Lower lobe of right lung (tissue), 2 donors: ENCODE measurements at regions not wholly inside any gene's neighbourhood (a gene's known extent, or its start where the extent isn't known, plus 50 kb on each side); places are given as distances from the start of the nearest gene placed in this dataset.
A peak's percentile ranks its signal among the peaks of the same experiment; 100 is the strongest.

ENCODE experiments used
- ATAC-seq, 2 donors: fragments of 200-7000 bp; cut with Tn5 transposase; one replicate each; pipeline ENCODE4 v1.9.1; 2020 to 2022; ENCODE audit warnings: mild to moderate bottlenecking in 2 of 2, moderate library complexity in 2 of 2
- DNase-seq: peaks from one replicate; pipeline ENCODE4 v3.0.0-alpha.2; 2020
- H3K27ac ChIP-seq: fragments of 200-600 bp; one replicate; pipeline ENCODE4 v1.8.0; 2022
- H3K27me3 ChIP-seq: fragments of 200-600 bp; one replicate; pipeline ENCODE4 v1.8.0; 2022; ENCODE audit warnings: low read depth
- H3K36me3 ChIP-seq: fragments of 200-600 bp; one replicate; pipeline ENCODE4 v1.8.0; 2022; ENCODE audit warnings: mild to moderate bottlenecking
- H3K4me1 ChIP-seq: fragments of 200-600 bp; one replicate; pipeline ENCODE4 v1.8.0; 2022
- H3K4me3 ChIP-seq: fragments of 200-600 bp; one replicate; pipeline ENCODE4 v1.8.0; 2022; ENCODE audit warnings: mild to moderate bottlenecking
- H3K9me3 ChIP-seq: fragments of 200-600 bp; one replicate; pipeline ENCODE4 v1.8.0; 2022
- CTCF ChIP-seq: fragments of 200-600 bp; IDR thresholded peaks from one replicate; pipeline ENCODE4 v1.8.0; 2022; ENCODE audit warnings: antibody characterized with exemption, mild to moderate bottlenecking
- intact Hi-C: fragments of 100-400 bp; cut with DNase I; formaldehyde crosslinking; loops from one replicate; pipeline ENCODE4 v1.11.0; 2022
- donor health status: DM: no; HTN: yes; CAD: no; lungs with severe emphysema.

GRCh38 chr3:72776-73175 lies 123.8 kb upstream of the CHL1 start:
- intact Hi-C loops, result no loop called here
- peak in 1 of 2 donors; percentile 76 for ATAC-seq

GRCh38 chr3:73271-73670 lies 123.3 kb upstream of the CHL1 start:
- Histone ChIP-seq H3K36me3 (no peaks in the 10 kb centered on the region), H3K27me3 (no peaks in the 10 kb centered on the region), H3K27ac (peak overlapping the region; percentile 62), H3K9me3 (no peaks in the 10 kb centered on the region), H3K4me3 (no peak overlapping the region), H3K4me1 (no peaks in the 10 kb centered on the region)
- TF ChIP-seq CTCF, result no peak
- DNase-seq, result no peak
- ATAC-seq, result no peak
- intact Hi-C loops, result no loop called here

More at GRCh38 chr3:72776-73175, 123.8 kb upstream of the CHL1 start:
- no peak overlapping the region for H3K4me3 ChIP-seq
- no peak for TF ChIP-seq CTCF
- peak overlapping the region; percentile 62 for H3K27ac ChIP-seq
- DNase-seq, result no peak
- H3K9me3 ChIP-seq, result no peaks in the 10 kb centered on the region
- no peaks in the 10 kb centered on the region for H3K27me3 ChIP-seq
- H3K36me3 ChIP-seq, result no peaks in the 10 kb centered on the region
- no peaks in the 10 kb centered on the region for H3K4me1 ChIP-seq

GRCh38 chr3:74676-75243 lies 121.8 kb upstream of the CHL1 start:
- ATAC-seq, result no peak
- TF ChIP-seq CTCF, result no peak
- DNase-seq, result no peak
- no peak overlapping the region for H3K4me3 ChIP-seq
- H3K27ac ChIP-seq, result peak overlapping the region; percentile 31
- intact Hi-C loops, result no loop called here
- H3K4me1 ChIP-seq, result no peaks in the 10 kb centered on the region
- H3K9me3 ChIP-seq, result no peaks in the 10 kb centered on the region
- H3K36me3 ChIP-seq, result no peaks in the 10 kb centered on the region
- no peaks in the 10 kb centered on the region for H3K27me3 ChIP-seq

- intact Hi-C loops, result no loop called here
- no peak for TF ChIP-seq CTCF
- Histone ChIP-seq H3K27ac (peak overlapping the region; percentile 31), H3K4me3 (no peak overlapping the region), H3K4me1 (no peaks in the 10 kb centered on the region), H3K9me3 (no peaks in the 10 kb centered on the region), H3K36me3 (no peaks in the 10 kb centered on the region), H3K27me3 (no peaks in the 10 kb centered on the region)
- DNase-seq (no peak), ATAC-seq (peak; percentile 29 to 34)
Observed at GRCh38 chr3:75260-75659, 121.3 kb upstream of the CHL1 start.

- TF ChIP-seq CTCF, result no peak
- no peaks in the 10 kb centered on the region for H3K27me3 ChIP-seq
Observed at GRCh38 chr3:79542-79941, 117.0 kb upstream of the CHL1 start.

GRCh38 chr3:82508-82907 lies 114.1 kb upstream of the CHL1 start:
- TF ChIP-seq CTCF, result no peak
- Histone ChIP-seq H3K4me1 (no peaks in the 10 kb centered on the region), H3K27me3 (no peaks in the 10 kb centered on the region), H3K27ac (no peak overlapping the region), H3K9me3 (no peaks in the 10 kb centered on the region), H3K36me3 (no peaks in the 10 kb centered on the region), H3K4me3 (no peak overlapping the region)
- no peak for DNase-seq
- intact Hi-C loops, result no loop called here
- ATAC-seq, result no peak

More at GRCh38 chr3:79542-79941, 117.0 kb upstream of the CHL1 start:
- Histone ChIP-seq H3K27ac (no peak overlapping the region), H3K4me3 (no peak overlapping the region), H3K4me1 (no peaks in the 10 kb centered on the region), H3K36me3 (no peaks in the 10 kb centered on the region), H3K9me3 (no peaks in the 10 kb centered on the region)
- DNase-seq (no peak), ATAC-seq (no peak)
- intact Hi-C loops, result no loop called here
